AG04450 (cell line): ENCODE measurements at regions not wholly inside any gene's neighbourhood (a gene's known extent, or its start where the extent isn't known, plus 50 kb on each side); places are given as distances from the start of the nearest gene placed in this dataset.

ENCODE experiments used
- CTCF ChIA-PET: fragments of 300-600, 350-600 bp; formaldehyde crosslinking; extraction: SDS; loops from one replicate; lab custom pipeline; 2022; ENCODE audit warnings: antibody characterized with exemption, inconsistent platforms; lab: Charles Lee
- POLR2A ChIA-PET: fragments of 350-600 bp; formaldehyde crosslinking; extraction: SDS; loops from one replicate; lab custom pipeline; 2021; ENCODE audit warnings: antibody characterized with exemption, inconsistent platforms; lab: Yijun Ruan, JAX
- DNase-seq: peaks from one replicate; pipeline ENCODE4 v3.0.0-alpha.2; 2011; ENCODE audit warnings: low read depth, low spot score
- H3K27ac ChIP-seq: one replicate; pipeline ENCODE4 v1.5.1; 2012; ENCODE audit warnings: low read depth, low read length, control low read depth
- H3K27me3 ChIP-seq: one replicate; pipeline ENCODE4 v1.6.0; 2012; ENCODE audit warnings: low read length; ENCODE audit not compliant: control insufficient read depth, insufficient read depth
- H3K4me3 ChIP-seq: 2 replicates; pipeline ENCODE4 v1.5.1; 2011; ENCODE audit warnings: mild to moderate bottlenecking, low read depth, low read length, control low read depth
- H3K9me3 ChIP-seq: 2 replicates; pipeline ENCODE4 v1.5.1; 2012; ENCODE audit warnings: low read length; ENCODE audit not compliant: control insufficient read depth, insufficient read depth
- TF ChIP-seq, protein P1 (sequence below): IDR thresholded peaks from 2 replicates; pipeline ENCODE4 v1.5.1; 2011; ENCODE audit warnings: low read depth, low read length, control low read depth, inconsistent platforms

DNA sequence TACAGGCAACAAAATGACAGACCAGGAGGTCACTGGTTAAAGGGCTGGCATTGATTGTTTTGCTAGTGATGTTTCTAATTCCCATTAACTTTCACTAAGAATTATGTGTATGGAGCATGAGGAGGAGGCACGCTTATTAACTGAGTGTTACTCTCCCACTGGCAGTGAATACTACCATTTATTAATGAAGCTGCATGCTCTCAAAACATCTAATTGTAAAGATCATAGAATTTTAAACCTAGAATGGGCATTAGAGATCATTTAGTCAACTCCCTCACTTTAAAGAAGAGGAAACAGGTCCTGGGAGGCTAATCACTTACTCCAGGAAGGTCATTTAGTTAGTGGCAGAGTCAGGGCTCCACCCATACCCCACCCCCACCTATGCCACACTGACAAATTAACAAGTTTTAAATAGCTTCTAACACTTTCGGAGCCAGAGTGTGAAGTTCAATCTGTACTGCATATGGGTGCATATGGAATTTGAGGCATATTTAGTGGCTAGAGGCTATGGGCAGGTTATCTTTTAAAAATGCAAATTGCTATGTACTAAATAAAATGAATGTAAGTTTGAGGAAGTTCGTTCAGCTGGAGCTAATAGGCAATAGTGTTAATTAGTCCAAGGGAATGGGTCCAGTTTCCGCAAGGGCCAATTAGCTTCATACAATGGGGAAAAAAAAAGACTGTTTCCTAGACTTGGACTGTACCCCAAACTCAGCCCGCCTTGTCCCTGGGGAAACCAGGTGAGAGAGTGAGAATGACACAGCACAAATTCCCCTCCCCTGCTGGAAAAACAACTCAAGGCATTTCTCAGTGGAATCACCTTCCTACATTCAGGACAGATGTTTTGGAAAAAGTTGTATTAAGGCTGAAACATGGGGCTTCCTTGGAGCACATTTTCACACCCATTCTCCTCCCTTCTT, 178.8 kb downstream of the ICOS start:
- Histone ChIP-seq H3K9me3 (no peaks in the 10 kb centered on the region), H3K27me3 (peaks cover 6% of the 10 kb centered on the region), H3K27ac (no peak overlapping the region), H3K4me3 (no peak overlapping the region)
- CTCF ChIA-PET = interaction anchor here (0.6 to 1.0 kb wide), 3 partner anchors 8 to 90 kb away, joined by 3 read pairs; no protein-coding TSS in a partner anchor
- POLR2A ChIA-PET = no interaction called here
- TF ChIP-seq, protein P1, sequence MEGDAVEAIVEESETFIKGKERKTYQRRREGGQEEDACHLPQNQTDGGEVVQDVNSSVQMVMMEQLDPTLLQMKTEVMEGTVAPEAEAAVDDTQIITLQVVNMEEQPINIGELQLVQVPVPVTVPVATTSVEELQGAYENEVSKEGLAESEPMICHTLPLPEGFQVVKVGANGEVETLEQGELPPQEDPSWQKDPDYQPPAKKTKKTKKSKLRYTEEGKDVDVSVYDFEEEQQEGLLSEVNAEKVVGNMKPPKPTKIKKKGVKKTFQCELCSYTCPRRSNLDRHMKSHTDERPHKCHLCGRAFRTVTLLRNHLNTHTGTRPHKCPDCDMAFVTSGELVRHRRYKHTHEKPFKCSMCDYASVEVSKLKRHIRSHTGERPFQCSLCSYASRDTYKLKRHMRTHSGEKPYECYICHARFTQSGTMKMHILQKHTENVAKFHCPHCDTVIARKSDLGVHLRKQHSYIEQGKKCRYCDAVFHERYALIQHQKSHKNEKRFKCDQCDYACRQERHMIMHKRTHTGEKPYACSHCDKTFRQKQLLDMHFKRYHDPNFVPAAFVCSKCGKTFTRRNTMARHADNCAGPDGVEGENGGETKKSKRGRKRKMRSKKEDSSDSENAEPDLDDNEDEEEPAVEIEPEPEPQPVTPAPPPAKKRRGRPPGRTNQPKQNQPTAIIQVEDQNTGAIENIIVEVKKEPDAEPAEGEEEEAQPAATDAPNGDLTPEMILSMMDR = no peak
- no peak for DNase-seq

DNA sequence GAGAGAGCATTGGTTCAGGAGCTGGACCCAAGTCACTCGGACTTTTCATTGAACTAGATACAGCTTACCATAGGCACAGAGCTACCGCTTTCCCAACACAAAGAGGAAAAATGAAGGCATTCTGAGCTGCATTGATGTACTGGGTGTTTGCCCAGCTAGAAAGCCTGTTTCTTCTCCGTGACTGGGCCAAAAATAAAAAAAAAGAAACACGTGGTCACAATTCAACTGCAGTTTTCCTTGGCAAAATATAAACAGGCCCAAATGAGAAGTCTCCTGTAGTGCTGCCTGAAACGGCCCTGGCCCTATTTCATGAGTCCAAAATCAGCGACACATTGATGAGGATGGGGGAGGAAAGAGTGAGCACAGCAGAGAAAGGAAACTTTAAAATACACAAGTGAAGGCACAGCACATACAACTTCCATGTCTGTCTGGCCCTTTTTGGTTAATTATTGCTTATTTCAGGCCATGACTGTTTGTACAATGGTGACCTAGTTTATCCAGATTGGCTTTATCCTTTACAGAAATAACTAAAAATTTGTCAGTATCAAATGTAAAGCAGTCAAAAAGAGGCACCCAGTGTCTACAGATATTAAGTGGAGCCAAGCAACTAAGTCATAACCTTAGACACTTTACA, 179.7 kb downstream of the ICOS start:
- Histone ChIP-seq H3K27me3 (peaks cover 6% of the 10 kb centered on the region), H3K4me3 (no peak overlapping the region), H3K27ac (no peak overlapping the region), H3K9me3 (no peaks in the 10 kb centered on the region)
- TF ChIP-seq, protein P1 = no peak
- ChIA-PET CTCF (interaction anchor here (0.6 to 1.0 kb wide), 3 partner anchors 9 to 91 kb away, joined by 3 read pairs; no protein-coding TSS in a partner anchor), POLR2A (no interaction called here)
- no peak for DNase-seq

DNA sequence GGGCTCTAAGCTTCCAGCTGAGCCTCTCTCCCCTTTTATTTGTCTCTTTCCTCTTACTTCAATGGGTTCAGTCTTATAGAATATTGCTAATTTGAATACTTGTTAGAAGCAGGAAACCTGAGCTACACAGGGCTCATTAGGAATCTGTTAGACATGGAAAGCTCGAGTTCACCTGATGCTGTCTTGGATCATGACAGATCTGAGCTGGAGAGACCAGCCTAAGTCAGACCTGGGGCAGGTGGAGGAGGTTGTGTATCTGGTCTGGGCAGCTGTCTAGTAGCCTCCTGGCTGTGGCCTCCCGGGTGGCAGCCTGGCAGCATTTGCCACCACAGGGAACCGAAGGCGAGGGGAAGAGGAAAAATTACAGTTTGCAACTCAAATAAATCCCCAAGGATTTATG, 185.9 kb downstream of the ICOS start:
- Histone ChIP-seq H3K9me3 (no peaks in the 10 kb centered on the region; the same call in 1 of the 2 replicates), H3K27me3 (no peaks in the 10 kb centered on the region), H3K4me3 (no peak overlapping the region), H3K27ac (no peak overlapping the region)
- DNase-seq = no peak
- POLR2A ChIA-PET = no interaction called here
- TF ChIP-seq, protein P1 = no peak
- CTCF ChIA-PET = no interaction called here

DNA sequence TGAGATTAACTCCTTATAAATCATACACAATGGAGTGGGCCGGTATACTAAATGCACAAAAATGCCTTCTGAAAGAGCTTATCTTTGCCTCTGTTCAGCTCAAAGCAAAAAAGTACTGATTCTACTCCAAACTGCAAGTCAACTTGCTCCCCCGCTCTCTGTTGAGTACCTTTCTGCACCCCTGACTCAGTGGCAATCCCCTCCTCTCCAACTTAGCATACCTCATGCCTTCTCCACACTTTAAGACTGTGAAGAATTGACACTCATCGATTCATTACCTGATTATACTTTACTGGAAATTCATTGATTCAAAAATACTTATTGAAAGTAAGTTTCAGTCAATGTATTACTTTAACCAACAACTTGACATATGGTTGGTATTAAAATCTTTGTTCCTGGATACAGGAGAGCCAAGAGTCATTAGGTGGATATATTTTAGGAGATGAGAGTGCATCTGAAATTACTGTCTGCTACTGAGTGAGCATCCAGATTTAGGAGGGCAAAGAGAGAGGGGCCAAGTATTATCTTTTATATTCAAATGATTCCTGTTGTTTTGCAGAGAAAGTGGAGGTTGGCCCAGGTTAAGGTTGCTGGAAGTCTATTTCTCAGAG, 187.7 kb downstream of the ICOS start:
- TF ChIP-seq, protein P1 = no peak
- Histone ChIP-seq H3K27ac (no peak overlapping the region), H3K4me3 (no peak overlapping the region), H3K27me3 (no peaks in the 10 kb centered on the region), H3K9me3 (no peaks in the 10 kb centered on the region; the same call in 1 of the 2 replicates)
- ChIA-PET POLR2A (no interaction called here), CTCF (no interaction called here)
- no peak for DNase-seq

DNA sequence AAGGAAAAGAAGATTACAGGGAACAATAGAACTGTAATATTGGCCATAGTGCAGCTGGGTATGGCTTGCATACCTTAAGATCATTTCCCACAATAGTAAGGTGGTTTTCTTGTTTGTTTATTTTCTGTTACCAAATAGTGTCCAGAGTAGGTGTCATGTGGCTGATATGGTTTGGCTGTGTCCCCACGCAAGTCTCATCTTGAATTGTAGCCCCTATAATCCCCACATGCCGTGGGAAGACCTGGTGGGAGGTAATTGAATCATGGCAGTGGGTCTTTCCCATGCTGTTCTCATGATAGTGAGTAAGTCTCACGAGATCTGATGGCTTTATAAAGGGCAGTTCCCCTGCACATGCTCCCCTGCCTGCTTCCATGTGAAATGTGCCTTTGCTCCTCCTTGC, 190.1 kb downstream of the ICOS start:
- Histone ChIP-seq H3K4me3 (no peak overlapping the region), H3K27ac (no peak overlapping the region), H3K27me3 (no peaks in the 10 kb centered on the region), H3K9me3 (no peaks in the 10 kb centered on the region; the same call in 1 of the 2 replicates)
- ChIA-PET POLR2A (no interaction called here), CTCF (no interaction called here)
- no peak for DNase-seq
- TF ChIP-seq, protein P1 = no peak
